Suppressor macrophage treated with lipopolysaccharide for 1 hour (primary cell): ENCODE measurements at regions not wholly inside any gene's neighbourhood (a gene's known extent, or its start where the extent isn't known, plus 50 kb on each side); places are given as distances from the start of the nearest gene placed in this dataset.

Experiments used
- DNase-seq, 3 donors: peaks; one replicate each; pipeline ENCODE4 v3.0.0-alpha.2; 2020 to 2022

DNA sequence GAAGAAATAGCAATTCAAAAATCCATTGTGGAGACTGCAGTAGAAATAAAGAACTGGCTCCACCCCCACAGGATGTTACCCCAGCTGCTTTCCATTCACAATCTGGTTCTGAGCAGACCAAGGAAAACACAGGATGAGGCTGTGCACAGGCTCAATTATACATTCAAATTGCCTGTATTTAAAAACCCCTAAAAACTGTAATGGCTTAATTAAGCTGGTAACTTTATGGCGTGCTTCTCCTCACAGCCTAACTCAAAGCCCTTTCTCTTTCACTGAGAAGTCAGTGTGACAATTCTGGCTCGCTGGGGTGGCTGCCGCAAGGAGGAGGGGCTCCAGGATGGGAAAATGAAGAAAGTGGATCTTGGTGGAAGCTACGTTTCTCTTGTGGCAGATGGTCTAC is 1191.1 kb downstream of the SORCS1 start:
- DNase-seq, result no peak

DNA sequence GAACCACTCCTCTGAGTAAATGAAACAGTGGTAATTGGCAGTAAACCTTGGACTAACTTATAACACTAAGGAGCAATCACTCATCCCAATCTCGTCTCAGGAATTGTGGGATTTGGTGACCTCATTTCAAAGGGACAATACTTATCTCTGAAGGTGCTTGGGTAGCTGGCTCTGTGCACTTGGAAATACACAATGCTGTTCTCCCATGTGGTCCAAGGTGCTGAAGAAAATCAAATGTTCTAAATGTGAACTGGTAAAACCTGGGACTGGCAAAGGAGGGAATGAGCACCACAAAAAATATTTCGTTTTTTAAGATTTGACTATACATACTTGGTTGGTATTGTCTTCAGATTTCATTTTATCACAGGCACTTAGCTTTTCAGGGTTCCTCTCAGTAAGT is 1193.0 kb downstream of the SORCS1 start:
- DNase-seq, result no peak

DNA sequence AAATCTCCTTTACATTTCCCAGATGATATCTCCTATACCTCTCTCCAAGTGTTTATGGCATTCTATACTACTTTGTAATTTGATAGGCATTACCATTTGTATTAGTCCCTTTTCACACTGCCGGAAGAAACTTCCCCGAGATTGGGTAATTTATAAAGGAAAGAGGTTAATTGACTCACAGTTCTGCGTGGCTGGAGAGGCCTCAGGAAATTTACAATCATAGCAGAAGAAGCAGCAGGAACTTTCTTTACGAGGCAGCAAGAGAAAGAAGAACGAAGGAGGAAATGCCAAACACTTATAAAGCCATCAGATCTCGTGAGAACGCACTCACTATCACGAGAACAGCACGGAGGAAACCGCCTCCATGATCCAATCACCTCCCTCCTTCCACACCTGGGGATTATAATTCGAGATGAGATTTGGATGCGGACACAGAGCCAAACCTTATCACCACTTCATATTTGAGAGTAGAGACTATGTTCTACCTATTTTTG is 1194.6 kb downstream of the SORCS1 start:
- no peak for DNase-seq

DNA sequence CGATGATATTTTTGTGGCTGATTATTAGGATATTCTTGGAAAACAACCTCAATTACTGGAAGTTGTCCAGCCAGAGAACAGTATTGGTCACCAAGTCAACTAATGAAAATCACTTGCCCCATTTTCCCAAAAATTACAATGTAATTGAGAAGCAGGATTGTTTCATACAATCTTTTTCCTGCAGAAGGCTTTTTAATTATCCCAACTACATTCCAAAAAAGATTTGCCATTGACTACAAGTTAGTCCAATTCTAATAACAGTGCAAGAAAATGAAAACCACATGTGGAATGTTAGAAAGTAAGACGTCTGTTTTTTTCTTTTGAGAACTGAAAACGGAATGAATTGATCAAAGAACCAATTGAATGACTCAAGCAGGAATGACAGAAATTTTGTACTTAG is 1195.8 kb downstream of the SORCS1 start:
- no peak for DNase-seq

DNA sequence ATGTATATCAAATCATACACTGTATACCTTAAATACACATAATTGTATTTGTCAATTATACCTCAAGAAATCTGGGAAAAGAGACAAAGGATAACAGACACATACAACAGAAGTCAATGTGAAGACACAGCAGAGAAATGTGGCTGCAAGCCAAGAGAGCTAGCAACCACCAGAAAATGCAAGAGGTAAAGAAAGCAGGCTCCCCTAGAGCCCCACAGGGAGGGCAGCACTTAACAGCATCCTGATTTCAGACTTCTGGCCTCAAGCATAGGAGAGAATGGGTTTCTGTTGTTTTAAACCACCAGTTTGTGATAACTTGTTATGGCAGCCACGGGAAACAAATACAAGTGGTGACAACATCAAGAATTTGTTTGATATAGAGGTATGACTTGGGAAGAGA is 1197.2 kb downstream of the SORCS1 start:
- no peak for DNase-seq

DNA sequence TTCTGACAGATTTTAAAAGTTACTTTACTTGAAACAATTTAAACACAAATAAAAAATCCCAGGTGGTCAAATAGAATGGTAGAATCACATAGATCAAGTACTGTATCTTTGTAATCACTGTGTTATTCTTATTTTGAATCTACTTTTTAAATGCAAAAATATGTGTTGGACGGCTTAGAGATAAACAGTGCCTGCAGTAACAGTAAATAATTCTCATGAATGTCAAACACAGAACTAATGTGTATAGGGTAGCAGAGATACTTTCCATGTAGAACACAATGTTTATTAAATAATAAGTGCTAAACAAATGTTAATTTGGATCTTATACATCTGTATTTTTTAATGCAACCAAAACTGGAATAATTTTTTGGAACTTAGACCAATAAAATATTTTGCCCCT is 1199.4 kb downstream of the SORCS1 start:
- no peak for DNase-seq

DNA sequence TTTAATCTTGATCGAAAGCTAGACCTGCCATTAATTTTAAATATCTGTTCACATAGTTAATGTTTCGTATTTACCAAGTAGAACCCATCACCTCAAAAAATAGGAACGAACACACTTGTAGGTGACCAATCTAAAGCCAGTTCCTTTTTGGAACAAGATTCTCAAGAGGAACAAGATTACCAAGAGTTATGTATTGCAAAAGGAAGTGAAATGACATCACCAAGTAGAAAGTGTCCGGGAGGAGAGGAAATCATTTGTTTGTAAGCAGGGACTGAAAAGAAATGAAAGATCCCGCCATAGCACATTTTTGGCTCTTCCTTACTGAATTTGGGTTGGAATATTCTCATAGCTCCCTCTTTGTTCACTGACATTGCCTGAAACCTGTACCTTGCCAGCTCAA is 1200.5 kb downstream of the SORCS1 start:
- DNase-seq, result peak in 2 of 3 donors; percentile 12 to 28

DNA sequence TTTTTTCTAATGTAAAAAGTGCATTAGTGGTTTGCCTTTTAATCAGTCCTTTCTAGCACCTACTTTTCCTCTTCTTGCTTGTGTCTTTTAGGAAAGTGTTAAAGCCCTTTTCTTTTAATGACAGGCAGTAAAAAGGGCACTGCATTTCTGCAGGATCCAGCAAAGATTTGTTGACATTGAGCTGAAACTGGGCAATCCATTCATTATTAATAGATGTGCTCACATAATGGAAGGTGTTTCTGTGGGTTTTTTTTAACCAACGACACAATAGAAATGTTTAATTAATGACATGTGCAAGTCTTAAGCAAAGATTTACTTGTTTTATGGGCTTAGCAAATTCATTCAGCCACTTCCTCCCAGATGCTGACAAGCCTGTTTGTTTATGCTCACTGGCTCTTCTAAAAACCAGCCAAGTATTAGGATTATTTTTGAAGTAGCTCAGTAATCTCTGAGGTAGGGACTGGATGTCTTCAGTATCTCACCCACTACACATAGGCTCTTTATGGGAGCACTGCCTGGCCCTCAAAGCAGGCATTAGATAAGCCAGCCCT is 1201.1 kb downstream of the SORCS1 start:
- DNase-seq, result no peak

DNA sequence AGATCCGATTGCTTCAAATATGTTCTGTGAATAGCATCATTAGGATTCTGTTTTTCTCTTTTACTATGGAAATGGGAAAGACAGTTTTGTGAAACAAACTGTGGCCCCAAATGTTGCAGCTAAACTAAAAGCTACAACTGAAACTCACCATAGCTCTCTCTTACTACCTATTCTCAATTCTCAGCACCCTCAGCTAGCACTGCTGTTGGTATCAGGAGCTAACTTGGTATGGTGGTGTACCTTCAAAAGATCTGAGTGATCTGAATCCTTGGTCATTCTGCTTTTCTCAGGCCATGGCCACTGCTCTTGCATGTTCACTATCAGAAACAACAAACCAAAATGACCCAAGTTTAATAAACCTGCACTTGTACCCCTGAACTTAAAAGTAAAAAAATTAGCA is 1208.0 kb downstream of the SORCS1 start:
- DNase-seq, result no peak

DNA sequence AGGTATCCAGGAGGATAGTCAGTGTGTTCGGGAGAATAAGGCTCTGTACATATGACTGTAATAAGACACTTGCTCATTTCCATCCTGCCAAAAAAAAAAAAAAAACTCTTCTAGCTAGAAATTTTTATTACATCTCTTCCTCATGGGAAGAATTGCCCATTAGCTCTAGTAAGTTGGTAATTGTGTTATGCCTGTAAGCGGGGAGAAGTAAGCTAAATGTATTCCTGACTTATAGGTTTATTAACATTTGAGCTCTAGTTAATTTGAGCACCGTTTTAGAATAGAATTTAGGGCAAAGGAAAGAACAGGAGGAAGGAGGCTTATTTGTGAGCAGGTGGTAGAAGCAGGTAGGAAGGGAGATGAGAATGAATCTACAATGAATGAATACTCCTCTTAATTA is 1210.6 kb downstream of the SORCS1 start:
- DNase-seq, result no peak

DNA sequence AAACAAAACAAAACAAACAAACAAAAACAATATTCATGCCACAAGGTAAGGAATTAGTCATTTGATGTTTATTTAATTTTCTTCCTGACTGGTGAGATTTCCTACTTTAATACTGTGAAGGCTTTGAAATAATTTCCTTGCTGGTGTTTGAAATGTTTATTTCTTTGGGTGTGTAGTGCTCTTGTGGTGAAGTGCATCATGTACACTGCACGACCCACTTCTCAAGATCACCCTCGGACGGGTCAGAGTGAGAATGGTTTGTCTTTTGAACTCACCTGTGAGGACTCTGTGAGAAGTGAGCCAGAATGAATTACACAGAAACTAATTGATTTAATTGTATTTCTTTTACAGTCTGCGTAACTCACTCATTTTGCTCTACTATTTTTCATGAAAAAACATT is 1211.5 kb downstream of the SORCS1 start:
- no peak for DNase-seq

DNA sequence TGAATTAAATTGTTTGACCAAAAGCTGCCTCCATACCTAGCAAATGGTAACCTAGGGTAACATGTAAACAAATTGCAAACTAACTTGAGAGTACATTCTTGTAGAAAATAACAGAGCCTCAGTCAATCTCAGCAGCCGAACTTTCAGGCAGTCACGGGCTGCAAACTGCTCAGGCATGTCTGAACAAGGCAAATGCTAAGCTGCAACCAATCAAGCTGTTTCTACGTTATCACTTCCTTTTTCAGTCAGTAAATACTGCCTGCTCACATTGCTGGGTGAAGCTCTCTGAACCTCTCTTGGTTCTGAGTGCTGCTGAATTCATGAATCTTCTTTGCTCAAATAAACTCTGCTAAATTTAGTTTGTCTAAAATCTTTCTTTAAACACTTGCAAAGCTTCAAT is 1212.4 kb downstream of the SORCS1 start:
- no peak for DNase-seq

DNA sequence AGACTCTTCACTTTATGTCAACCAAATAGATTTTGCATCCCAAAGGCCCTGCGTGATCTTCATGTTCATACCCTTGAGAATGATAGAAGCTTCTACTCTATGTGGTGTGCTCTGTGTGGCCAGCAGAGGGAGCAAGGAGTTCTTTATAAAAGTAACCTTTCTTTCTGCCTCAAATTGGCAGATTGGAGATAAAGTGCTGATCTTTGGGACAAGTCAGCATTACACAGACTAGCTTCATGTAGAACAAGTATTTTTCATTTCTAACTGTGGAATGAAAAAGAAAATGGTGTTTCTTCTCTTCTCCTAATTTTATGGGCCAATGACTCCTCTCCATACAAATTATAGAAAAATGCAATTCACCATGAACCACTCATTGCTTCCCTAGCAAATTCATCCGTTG is 1214.1 kb downstream of the SORCS1 start:
- DNase-seq, result peak; percentile 33 to 46 (median 38)

DNA sequence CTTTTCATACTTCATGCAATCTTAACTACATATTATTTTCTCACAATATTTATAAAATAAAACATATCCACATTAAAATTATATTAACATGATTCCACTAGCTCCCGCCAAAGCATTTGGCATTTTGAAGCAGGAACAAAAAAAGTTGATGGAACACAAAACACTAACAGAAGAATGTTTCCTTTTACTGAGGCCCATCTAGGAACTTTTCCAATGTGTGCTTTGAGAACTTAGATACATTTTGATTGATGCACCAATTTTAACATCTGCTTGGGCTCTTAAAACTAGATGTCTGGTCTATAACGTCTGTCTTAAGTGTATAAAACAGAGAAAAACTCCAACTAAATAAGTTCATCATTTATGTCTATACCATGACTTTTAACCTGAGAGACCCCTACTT is 1214.8 kb downstream of the SORCS1 start:
- DNase-seq, result no peak

DNA sequence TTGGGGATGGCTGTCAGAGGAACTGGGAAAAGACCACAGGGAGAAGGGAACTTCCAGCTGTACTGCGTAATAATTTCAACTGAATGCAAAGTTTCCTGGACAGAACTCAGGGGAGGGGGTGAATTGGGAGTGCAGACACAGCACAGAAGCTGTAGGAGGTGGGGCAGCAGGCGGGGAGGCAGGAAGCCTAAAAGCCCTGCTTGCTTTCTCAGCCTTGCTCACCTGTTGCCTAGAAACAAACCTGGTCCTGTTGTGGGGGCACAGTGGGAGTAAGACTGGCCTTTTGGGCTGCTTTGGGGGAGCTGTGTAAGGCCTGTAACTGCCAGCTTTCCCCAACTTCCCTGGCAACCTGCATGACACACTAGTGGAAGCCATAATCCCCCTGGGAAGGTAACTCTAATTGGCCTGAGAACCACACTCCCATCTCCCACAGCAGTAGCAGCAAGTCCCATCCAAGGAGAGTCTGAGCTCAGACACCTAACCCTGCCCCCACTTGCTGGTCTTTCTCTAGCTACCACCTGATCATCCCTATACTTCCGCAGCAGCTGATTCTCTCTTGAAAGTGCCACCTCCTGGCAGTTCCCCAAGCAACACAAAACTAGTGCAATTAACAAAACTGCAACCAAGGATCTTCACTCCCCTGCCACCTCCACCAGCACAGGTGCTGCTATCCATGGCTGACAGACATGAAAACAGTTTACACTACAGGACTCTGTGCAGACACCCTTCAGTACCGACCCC is 1239.3 kb downstream of the SORCS1 start:
- no peak for DNase-seq

DNA sequence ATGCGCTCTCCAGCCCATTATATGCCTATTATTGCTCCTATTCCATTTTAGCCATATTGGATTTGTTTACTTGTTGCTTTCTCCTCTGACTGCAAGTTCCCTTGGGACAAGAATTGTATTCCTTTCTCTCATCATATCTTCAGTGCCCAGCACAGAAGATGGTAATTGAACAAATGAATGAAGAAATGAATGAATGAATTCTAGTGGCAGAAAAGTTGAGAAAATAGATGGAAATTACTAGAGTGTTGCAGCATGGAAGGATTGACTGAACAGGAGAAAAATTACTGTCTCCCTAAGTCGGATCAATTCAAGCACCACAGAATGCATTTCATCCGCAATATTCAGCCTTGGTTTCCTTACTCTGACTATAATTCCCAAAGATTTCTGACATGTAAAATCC is 1243.2 kb downstream of the SORCS1 start:
- no peak for DNase-seq

DNA sequence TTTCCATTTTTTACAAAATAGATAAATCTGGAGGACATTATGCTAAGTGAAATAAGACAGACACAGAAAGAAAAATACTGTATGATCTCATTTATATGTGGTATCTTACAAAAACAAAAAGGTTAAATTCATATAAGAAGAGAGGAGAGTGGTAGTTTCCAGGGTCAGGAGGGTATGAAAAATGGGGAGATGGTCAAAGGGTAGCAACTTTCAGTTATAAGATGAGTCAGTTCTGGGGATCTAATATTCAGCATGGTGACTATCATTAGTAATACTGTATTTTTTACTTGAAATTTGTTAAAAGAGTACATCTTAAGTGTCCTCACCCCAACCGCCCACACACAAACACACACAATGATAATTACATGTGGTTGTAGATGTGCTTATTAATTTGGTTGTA is 1250.1 kb downstream of the SORCS1 start:
- no peak for DNase-seq

DNA sequence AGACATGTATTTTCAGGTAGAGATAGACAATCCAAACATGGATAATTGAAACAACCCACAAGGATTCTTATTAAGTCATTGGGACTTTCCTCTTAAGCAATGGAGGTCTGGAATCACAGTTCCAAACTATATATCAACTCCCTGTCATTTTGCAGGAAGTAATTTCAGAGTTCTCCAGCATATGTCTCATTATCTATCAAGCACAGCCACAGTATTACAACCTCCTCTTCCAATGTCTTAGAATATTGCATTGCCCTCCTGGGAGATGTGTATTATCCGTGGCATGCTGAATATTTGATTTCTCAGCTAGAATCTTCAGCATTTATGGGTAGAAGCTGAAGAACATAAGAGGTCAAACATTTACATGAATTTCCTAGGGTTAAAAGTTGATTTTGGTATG is 1255.8 kb downstream of the SORCS1 start:
- DNase-seq, result no peak

DNA sequence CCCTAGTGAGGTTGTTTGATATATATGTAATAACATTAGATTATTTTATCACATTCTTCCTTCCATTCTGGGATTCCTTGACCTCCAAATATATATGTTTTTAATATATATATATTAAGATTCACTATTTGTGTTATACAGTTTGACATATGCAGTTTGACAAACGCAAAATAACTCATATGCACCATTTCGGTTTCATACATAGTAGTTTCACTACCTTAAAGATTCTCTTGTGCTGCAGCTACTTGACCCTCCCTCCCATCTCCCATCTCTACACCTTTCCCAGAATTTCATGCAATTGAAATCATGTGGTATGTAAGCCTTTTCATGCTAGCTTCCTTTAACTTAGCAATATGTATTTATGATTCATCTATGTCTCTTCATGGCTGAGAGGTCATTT is 1244.4 kb downstream of the SORCS3 start:
- no peak for DNase-seq

DNA sequence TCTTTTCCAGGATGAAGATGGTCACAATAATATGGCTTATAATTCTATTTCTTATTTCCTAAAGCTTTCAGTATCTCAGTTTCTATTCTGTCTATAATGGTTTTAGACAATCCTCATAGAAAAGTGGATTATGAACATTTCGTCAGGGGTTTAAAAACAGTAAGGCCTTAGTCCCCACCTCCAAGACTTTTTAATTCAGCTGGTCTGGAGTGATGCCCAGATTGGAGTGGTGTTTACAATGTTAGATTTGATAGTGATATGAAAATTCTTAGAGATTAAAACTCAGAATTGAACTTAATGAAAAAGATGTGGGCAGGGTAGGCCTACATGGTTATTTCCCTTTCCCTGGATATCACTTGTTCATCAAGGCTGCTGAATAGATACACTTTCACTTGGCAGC is 1238.3 kb downstream of the SORCS3 start:
- DNase-seq, result no peak

DNA sequence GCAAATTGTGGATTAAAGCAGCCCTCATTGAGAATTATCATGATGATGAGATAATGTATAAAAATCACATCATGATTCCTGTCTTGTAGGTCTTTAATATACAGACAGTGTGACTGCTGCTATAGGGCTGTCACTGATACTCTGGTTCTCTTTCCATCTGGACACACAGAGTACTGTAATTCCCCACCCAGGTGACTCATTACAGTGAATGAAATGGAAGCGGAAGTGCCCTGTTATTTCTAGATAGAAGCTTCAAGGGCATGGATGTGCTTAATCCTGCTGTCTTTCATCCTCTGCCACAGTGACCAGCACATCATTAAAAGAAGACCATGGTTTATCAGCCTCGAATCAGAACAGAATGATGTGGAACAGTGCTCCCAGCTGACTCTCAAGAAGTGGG is 1234.0 kb downstream of the SORCS3 start:
- no peak for DNase-seq

DNA sequence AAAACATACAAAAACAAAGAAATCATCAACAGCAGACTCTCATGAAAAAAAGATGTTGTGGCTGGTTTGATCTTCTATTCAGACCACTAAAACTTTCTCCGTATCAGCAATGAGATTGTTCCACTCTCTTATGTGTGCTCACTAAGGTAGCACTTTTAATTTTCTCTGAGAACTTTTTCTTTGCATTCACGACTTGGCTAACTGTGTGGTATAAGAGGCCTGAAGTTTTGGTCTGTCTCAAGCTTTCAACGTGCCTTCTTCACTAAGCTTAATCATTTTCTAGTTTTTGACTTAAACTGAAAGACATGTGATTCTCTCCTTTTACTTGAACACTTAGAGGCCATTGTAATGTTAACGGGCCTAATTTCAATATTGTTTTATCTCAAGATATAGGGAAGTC is 1231.6 kb downstream of the SORCS3 start:
- DNase-seq, result no peak

DNA sequence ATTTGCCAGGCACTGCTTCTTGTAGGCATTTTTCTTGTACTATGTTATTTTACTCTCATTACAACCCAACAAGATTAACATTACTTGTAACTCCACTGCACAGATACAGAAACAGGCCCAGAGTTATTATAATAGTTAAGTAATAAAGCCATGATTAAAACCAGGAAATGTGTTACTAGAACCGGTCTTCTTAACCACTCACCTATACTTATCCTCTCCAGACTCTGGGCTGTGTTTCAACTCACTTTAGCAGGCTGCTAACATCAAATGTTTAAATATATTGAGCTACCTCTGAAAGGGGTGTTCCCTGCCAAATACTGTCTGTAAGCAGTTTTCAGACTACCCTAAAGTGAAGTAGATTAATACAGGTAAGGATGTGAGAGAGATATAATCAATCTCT is 1227.8 kb downstream of the SORCS3 start:
- DNase-seq, result no peak

DNA sequence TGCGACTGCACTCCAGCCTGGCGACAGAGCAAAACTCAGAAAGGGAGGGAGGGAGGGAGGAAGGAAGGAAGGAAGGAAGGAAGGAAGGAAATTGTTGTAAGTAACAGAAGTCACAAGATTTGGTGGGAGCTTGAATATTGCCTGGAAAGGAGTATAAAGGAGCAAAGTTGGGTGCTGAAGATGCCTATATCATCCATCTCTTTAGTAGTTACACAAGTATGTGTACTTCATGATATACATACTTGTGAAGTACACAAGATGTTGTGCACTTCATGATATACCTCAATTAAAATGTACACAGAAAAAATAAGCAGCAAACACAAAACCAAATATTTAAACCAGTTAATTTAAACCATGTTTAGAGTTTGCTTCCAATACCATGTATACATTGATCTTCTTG is 1223.8 kb downstream of the SORCS3 start:
- DNase-seq, result no peak
